Muscle of arm (tissue), 1 donor: ENCODE measurements at regions not wholly inside any gene's neighbourhood (a gene's known extent, or its start where the extent isn't known, plus 50 kb on each side); places are given as distances from the start of the nearest gene placed in this dataset.
"Not testable (repeated sequence)": the region's sequence is repeated elsewhere in the genome, so short reads cannot be mapped to it uniquely, and the experiment has no call there.

Experiments used
- DNase-seq: peaks from one replicate; pipeline ENCODE4 v3.0.0-alpha.2; 2013

GRCh38 chr3:150130404-150131100, 159.9 kb upstream of the PFN2 start:
- no peak for DNase-seq

GRCh38 chr3:150129166-150129565, 158.5 kb upstream of the PFN2 start:
- no peak for DNase-seq

- no peak for DNase-seq
These were observed 157.4 kb upstream of the PFN2 start for GRCh38 chr3:150128126-150128525.

- no peak for DNase-seq
These were observed 156.4 kb upstream of the PFN2 start for GRCh38 chr3:150127011-150127490.

GRCh38 chr3:150124142-150124541, 153.4 kb upstream of the PFN2 start:
- no peak for DNase-seq

GRCh38 chr3:150123249-150123648, 152.6 kb upstream of the PFN2 start:
- DNase-seq: not testable (repeated sequence)

GRCh38 chr3:150118219-150118618, 147.5 kb upstream of the PFN2 start:
- no peak for DNase-seq

GRCh38 chr3:150117076-150117475, 146.4 kb upstream of the PFN2 start:
- no peak for DNase-seq

- DNase-seq: no peak
These were observed 145.5 kb upstream of the PFN2 start for GRCh38 chr3:150116196-150116595.

GRCh38 chr3:150114873-150115540, 144.3 kb upstream of the PFN2 start:
- no peak for DNase-seq

- no peak for DNase-seq
These were observed 143.6 kb upstream of the PFN2 start for GRCh38 chr3:150114273-150114672.

GRCh38 chr3:150110097-150110496, 139.4 kb upstream of the PFN2 start:
- DNase-seq: no peak

GRCh38 chr3:150107429-150108175, 136.9 kb upstream of the PFN2 start:
- DNase-seq: no peak

- no peak for DNase-seq
These were observed 136.2 kb upstream of the PFN2 start for GRCh38 chr3:150106740-150107428.

- DNase-seq: no peak
These were observed 135.4 kb upstream of the PFN2 start for GRCh38 chr3:150105886-150106612.

GRCh38 chr3:150105025-150105424, 134.3 kb upstream of the PFN2 start:
- no peak for DNase-seq

GRCh38 chr3:150104564-150104963, 133.9 kb upstream of the PFN2 start:
- DNase-seq: no peak

GRCh38 chr3:150101016-150101415, 130.3 kb upstream of the PFN2 start:
- DNase-seq: no peak

GRCh38 chr3:150098621-150099020, 127.9 kb upstream of the PFN2 start:
- DNase-seq: no peak

GRCh38 chr3:150097588-150097890, 126.8 kb upstream of the PFN2 start:
- DNase-seq: no peak

GRCh38 chr3:150096700-150097587, 126.2 kb upstream of the PFN2 start:
- no peak for DNase-seq
